NCI-H2196 treated with DMSO at 0.1 percent for 48 hours (cell line): ENCODE measurements at regions not wholly inside any gene's neighbourhood (a gene's known extent, or its start where the extent isn't known, plus 50 kb on each side); places are given as distances from the start of the nearest gene placed in this dataset.

ENCODE experiments used
- DNase-seq: peaks from one replicate; lab custom pipeline; 2025; ENCODE audit not compliant: unreplicated experiment; lab: John Stamatoyannopoulos, UW

DNA sequence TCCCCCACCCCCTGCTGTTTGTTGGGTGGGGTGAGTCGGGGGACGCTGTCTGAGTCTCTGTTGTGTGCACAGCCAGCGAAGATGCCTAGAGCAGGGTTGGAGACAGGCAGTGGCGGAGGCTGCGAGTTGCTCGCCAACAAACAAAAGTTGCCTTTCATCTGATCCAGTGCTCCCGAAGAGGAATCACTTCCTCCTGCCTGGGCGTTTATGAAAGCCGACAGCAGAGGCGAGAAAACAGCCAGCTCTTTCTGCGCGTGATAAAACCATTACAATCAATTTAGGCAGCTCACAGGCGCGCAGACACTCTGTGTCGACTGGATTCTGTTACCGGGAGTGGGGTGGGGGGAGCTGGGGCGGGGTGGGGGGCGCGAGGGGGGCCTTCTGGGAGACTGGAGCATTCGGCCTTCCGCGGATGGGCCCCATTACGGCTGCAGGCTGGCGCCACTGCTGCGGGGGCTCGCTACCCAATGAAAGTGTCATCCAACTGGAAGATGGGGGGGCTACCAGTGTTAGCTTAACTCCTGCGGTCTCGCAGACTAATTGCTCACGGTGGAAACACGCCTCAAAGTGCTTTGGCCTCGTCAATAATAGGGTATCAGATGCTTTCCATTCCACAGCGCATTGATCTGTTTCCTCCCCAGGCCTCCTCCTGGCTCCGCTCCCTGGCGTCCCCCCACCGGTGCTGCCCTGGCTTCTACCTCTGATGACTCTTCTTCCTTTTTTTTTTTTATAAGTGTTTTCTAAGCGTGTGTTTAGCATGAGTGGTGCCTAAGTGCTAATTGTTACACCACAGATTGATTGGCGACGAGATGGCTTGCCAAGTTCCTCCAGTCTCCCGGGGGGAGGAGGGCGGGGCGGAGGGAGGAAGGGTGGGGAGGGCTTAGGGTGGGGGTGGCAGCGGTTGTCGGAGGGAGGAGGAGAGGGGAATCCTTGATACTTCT lies 678.4 kb downstream of the MED13L start:
- peak; percentile 75 for DNase-seq

DNA sequence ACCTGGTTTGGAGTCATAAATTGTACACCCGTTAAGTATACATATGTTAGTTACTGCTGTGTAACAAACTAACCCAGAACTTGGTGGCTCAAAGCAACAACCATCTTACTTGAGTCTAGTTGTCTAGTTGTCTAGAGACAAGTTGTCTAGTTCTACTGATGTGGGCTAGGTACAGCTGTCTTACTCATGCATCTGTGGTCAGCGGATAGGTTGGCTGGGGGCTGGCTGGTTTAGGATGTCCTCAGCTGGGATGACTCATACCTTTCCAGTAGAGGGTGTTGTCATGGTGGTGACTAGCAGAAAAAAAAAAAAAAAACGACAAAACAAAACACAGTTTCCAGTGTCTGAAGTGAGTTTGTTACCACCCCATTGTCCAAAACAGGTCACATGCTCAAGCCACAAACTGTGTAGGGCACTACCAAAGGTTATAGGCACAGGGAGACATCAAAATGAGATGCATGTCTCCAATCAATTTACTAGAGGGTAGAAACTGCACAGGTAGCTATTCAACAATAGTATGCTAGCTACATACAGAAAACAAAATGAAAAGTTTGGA lies 680.3 kb downstream of the MED13L start:
- no peak for DNase-seq

DNA sequence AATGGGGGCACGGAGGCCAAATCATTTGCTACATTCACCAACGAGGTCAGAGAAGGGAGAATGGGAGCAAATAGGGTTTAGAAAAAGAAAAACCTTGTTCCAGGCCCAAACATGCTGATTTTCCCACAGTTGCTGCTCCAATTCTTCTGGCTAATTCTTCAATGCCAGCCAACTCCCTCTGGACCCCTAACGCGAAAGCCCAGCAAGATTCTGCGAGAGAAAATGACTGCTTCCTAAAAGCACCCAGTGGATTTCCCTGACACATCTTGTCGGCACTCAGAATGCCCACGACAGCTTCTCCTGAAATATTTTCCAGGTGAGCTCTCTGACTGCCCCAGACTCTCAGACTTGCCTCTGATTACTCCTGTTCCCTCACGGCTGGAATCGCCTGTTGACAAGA lies 689.4 kb downstream of the MED13L start:
- DNase-seq = no peak

DNA sequence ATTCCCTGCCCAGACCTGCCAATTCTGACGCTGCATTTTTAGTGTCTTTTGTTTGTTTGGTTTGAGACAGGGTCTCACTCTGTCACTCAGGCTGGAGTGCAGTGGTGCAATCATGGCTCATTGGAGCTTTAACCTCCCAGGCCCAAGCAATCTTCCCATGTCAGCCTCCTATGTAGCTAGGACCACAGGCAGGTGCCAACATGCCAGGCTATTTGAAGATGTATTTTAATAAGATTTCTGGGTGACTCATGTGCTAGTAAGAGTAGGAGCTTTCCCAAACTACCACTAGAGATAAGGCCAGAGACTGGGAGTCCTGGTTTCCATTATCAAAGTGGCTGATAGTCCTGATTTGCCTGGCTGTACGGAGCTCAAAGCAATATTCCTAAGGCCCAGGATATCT lies 693.3 kb downstream of the MED13L start:
- no peak for DNase-seq

DNA sequence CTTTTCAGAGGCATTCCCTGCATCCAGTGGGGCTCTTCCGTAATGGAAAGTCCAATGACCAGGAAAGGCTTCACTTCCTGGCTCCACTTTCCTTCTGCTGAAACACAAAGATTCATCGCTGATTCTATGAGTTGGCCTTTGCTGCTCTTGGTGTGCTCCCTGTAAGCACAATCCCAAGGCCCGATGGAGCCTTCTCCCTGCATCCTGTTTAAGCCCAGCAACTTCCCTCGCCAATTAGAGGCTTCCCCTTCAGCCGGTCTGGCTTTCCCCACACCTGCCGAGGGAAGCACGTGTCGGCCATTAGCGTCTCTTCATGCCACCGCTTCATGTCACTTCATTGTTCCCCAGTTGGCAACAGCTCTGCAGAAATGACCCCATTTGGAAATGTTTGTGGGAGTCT lies 693.9 kb downstream of the MED13L start:
- no peak for DNase-seq

DNA sequence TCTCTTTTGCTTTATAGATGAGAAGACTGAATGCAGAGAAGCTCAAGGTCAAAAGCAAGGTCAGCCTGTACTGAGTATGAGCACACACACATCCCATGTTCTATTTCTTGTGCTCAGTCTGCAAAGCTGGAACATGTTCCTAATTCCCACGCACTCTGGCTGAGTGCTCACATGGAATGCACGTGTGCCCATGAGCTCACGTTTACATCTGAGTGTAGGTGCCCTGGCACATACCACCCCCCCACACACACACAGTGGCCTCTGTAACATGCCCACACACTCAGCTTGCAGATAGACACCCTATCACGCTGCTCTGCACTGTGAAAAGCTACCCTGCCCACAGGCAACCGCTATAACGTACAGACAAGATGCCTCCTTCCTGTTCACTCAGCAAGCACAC lies 700.1 kb downstream of the MED13L start:
- no peak for DNase-seq

DNA sequence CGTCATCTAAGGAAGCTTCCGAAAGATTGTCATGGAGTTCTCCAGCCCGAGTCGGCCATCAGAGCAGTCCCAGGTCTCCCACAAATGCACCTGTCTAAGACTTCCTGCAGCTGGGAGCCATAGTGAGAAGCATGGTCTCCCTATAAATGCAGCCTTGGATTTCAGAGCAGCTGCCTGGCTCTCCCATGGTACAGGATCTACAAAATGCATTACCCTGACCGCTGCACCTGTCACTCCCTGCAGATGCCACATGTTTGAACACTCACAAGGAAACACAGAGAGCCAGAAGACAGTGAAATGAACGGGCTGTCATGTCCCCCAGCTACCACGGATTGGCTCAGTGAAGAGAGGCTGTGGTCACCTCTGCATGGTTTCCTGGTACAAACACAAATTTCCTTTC lies 702.7 kb downstream of the MED13L start:
- no peak for DNase-seq

DNA sequence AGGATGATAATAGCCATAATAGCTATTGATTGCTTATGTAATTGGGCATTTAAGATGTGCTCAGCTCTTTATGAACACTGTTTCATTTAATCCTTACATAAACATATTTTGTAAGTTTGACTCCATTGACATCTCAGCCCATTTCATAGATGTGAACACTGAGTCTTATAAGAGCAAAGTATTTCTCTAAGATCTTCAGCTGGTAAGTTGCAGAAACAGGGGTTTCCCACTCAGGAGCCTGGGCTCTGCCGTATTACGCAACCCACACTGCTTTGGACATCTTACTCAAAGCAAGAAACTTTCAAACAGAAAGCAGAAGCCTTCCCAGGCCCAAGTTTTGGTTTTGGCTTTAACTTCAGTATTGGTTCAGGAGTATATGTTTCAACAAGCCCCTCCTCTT lies 705.1 kb downstream of the MED13L start:
- DNase-seq = no peak

DNA sequence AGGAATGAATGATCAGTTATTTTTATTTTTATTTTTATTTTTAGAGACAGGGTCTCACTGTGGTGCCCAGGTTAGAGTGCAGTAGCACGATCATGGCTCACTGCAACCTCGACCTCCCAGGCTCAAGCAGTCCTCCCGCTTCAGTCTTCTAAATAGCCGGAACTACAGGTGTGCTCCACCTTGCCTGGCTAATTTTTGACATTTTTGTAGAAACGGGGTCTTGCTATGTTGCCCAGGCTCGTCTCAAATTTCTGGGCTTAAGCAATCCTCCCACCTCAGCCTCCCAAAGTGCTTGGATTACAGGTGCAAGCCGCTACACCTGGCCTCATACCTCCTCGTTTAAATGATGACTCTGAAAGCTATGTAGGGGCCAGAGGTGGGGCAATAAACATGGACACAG lies 706.0 kb downstream of the MED13L start:
- DNase-seq = no peak

DNA sequence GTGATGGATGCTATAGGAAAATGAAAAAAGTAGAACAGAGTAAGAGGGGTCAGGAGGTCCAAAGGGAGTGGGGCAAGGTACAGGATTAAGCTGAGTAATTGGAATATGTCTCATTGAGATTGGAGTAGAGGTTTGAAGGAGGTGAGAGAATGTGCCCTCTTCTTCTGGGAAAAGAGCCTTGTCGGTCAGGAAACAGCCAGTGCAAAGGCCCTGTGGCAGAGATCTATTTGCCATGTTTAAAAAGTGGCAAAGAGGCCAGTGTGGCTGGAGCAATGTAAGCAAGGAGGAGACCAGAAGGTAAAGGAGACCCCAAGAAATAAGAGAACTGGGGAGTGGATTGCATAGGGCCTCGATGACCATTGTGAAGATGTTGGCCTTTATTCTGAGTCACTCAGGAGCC lies 706.5 kb downstream of the MED13L start:
- DNase-seq = no peak

DNA sequence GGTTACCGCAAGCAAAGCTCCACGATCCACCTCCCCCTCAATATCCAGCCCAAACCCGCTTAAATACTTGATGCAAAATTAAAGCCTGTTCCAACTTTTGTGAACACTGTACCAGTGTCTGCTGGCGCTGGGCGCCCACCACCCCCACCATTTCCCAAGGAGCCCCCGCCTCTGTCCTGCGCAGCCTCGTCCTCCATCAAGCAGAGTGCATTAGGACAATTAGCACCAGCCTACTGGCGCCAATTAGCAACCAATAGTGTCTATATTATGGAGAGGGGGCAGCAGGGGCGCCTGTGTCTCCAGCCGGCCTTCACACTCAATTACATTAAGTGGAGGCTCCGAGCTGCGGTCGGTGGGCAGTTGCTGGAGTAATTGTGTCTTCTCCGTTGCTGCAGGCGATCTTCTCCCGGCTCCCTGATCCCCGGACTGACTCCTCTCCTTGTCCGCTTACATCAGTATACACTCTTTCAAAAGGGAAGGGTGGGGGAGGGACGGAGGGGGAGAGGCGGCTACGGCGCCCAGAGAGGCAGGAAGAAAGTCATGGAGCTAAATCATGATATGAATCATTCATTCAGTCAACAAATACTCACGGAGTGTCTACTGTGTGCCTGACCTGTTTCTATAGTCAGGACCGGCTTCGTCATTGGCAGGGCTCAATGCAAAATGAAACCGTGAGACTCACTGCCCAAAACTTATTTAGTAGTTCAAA lies 707.3 kb downstream of the MED13L start:
- no peak for DNase-seq

DNA sequence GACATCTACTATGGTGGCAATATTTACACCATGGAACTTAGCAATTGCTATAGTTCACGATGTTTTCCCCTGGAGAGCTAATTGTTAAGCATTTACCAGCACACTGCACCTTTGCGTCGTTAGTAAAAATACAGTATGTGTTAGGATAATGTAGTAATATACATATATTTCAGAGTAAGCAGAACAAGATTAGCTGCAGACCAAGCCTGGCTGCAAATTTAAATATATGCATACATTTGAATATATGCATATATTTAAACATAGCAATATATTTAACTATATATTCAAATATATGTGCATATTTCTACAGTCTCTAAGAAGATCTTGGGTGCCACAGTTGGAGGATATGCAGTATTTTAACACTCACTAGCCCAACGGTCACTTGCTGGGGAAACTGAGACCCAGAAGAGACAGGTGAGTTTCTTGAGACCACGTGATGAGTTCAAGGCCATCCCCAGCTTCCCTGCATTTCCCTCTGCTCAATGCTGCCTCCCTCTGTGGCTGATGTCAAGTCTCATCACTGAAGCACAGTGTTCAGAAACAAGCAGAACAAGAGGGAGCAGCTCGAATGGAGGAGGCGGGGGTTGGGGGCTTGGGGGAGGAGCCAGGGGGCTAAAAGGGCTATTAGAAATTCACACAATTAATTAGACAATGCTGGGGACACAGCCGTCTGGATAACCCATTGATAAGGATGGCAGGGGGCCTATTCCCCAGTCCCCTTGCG lies 708.0 kb downstream of the MED13L start:
- no peak for DNase-seq

DNA sequence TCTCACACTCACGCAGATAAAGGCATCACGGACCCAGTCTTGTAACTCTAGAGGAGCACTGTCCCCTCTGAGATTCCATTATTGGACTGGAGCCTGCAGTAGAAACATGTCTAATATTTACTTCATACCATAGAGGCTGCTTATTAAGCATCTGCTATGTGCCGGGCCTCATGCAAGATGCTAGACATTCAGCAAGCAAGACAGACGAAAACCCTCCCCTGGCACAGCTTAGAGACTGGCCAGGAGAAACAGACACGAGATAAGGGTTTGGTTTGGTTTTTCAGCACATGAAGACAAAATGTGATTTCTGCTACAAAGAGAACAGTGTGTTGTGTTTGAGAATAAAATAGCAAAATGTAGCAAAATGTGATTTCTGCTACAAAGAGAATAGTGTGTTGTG lies 719.2 kb downstream of the MED13L start:
- DNase-seq = no peak

DNA sequence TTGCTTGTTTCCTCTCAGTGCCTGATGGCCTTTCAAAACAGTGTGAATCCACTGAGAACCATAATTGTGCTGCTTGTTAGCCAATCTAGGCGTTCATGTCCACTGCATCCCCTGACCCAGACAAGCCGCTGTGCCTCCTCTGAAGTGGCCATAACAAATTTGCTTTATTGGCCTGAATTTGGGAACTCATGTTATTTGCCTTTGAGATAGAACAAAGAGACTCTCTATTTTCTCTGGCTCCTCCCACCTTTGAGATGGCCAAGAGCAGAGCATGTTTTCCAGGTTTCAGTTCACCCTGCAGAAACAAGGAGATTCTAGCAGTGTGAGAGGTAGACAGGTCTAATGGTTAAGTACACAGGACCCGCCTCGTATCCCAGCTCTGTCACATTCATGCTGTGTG lies 723.9 kb downstream of the MED13L start:
- no peak for DNase-seq

DNA sequence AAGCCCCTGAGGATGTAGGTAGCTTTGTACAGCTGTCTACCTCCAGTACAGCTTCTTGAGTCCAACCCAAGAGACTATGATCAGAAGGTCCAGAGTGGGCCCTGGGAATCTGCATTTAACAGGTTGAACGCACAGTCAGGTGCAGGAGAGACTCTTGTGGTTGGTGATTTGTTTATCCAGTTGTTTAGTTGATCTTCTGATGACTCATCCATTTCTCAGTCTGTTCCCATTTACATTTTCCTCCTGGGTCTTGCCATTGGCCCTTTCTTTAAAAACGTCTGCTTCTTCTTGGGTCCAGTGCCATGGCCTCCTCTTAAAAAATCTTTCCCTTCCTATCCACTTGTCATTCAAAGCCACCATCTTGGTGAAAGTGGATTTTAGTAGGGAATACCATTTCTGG lies 734.2 kb downstream of the MED13L start:
- DNase-seq = no peak

DNA sequence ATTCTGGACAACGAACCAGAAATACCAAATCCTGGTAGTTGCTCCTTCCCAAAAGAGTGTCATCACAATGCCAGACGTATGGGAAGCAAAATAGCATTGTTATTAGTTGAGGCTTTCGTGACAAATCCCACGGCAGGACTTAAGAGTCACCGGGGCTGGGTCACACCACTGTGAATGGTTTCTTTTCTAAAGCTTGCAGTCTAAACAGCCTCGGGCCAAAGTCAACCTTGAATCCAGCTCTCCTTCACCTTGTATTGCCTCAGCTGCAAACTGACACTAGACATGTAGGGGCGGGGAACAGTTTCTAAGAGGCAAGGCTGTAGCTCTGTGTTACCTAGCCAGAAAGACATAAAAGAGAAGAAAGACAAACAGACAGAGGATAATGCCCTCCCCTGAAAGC lies 734.8 kb downstream of the MED13L start:
- no peak for DNase-seq

DNA sequence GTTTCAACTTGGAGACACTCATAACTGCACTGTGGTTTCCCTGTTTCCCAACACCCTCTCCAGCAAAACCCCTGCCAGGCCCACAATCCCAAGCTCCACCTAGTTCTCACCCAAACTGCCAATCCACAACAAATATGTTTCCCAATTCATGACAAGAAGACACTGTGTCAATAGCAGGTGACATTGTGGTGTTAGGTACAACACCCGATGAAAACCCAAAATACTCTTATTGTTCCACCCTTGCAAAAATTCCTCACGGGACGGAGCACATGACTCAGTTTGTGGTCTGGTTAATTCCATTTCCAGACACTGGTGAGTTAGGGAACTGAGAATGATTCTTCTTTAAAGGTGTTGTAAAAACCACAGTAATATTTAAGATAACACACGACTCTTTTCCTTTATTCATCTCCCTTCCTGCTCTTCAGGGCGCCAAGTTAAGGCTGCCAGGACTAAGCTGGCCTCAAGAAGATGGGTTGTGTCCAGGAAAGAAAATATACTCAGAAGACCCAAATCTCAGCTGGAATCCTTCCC lies 735.5 kb downstream of the MED13L start:
- no peak for DNase-seq

DNA sequence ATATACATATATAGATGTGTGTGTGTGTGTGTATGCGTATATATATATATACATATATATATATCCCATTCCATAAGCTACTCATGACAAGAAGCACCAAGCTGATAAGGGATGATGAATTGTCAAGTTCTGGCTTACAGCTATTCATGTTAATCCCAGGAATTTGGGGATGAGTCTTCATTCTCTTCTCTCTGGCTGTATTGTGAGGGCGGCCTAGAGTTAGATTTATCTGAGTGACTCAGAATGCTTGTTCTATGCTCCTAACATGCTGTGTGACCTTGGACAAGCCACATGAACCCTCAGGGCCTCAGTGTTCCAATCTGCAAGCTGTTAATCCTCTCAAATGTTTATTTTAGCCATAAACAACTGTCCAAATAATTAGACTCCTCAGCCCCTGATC lies 749.0 kb downstream of the MED13L start:
- DNase-seq = no peak

DNA sequence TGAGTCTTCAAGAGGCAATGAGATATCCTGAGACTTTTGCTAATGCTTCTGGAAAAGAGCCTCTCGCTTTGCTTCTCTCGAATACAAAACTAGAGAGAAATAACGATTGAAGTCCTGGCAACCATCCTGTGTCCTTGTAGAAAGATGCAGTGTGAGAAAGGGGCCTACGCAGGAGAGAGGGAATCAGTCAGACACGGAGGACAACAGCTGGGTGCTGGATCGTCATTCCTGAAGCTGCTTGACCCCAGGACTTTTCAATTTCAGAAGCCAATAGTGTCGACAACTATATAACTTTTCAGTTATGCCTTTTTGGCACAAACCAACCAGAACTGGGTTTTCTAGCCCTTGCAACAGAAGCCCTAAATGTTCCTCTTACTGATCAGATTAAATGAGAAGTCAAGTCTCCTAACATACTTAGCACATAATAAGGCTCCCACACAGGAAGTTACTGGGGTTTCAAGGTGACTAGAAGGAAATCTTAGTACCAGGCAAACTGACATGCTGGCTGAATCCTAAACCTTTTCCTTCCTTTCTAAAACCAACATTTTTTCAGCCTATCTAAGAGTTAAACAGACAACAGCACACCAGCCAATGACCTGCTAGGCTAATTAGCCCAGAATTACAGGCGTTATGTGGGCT lies 755.6 kb downstream of the MED13L start:
- no peak for DNase-seq

DNA sequence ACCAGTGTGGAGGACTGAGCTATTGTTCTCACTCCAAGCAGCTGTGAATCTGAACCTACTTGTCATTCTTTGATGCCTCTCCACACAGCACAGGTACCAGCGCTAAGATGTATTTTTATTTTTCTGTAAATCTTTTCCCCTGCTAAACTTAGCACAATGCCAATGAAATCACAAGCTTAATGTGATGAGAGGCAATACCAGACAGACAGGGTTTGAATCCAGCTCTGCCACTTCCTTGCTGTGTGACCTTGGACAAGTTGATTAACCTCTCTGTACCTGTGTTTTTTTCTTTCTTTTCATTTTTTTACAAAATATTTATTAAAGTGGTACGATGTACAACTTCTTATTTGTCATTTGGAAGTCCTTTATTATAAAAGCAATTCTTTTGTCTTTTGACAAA lies 757.6 kb downstream of the MED13L start:
- DNase-seq = no peak

DNA sequence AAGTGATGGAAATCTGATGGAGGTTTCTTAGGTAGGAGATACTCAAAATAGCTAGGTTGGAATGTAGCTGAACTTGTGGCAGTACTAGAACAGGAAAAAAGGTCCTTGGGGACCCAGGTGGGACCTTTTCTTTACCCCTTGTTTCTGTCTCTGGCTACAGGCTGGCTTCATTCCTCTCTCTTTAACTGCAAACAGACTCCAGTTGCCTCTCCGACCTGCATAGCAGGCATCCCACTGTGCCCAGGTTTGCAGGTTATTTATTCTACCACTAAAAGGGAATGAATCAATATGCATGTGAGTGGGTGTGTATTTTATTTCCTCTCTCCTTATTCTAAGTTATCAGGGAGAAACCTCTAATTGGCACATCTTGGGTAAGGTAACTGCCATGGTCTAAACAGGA lies 758.1 kb downstream of the MED13L start:
- no peak for DNase-seq
